ENCODE measurements at regions not wholly inside any gene's neighbourhood (a gene's known extent, or its start where the extent isn't known, plus 50 kb on each side); places are given as distances from the start of the nearest gene placed in this dataset.

GRCh38 chr10:128242641-128243040, 116.4 kb upstream of the MKI67 start:
- Histone ChIP-seq H3K4me1 (ENCODE audit: insufficient read depth) (no peaks in the 10 kb centered on the region), H3K36me3 (ENCODE audit: insufficient read depth) (no peaks in the 10 kb centered on the region), H3K4me3 (ENCODE audit: low read depth, low read length) (no peak overlapping the region), H3K27ac (ENCODE audit: low read depth) (no peak overlapping the region)
- no peak for DNase-seq (ENCODE audit: extremely low spot score)
- WGBS = 74% methylated on average over 10 of the region's 10 CpGs

GRCh38 chr10:128245026-128245425, 118.8 kb upstream of the MKI67 start:
- H3K27ac ChIP-seq (ENCODE audit: low read depth) = no peak overlapping the region
- H3K36me3 ChIP-seq (ENCODE audit: insufficient read depth) = no peaks in the 10 kb centered on the region
- no peak overlapping the region for H3K4me3 ChIP-seq (ENCODE audit: low read depth, low read length)
- no peaks in the 10 kb centered on the region for H3K4me1 ChIP-seq (ENCODE audit: insufficient read depth)
- 82% methylated on average over 5 of the region's 5 CpGs for WGBS
- DNase-seq (ENCODE audit: extremely low spot score) = no peak

- H3K4me3 ChIP-seq (ENCODE audit: low read depth, low read length) = no peak overlapping the region
- H3K36me3 ChIP-seq (ENCODE audit: insufficient read depth) = no peaks in the 10 kb centered on the region
- H3K4me1 ChIP-seq (ENCODE audit: insufficient read depth) = no peaks in the 10 kb centered on the region
- 95% methylated on average over 8 of the region's 8 CpGs for WGBS
- DNase-seq (ENCODE audit: extremely low spot score) = no peak
- no peak overlapping the region for H3K27ac ChIP-seq (ENCODE audit: low read depth)
These were observed 121.4 kb upstream of the MKI67 start for GRCh38 chr10:128247576-128247975.

- 65% methylated on average over 2 of the region's 2 CpGs for WGBS
These were observed 128.3 kb upstream of the MKI67 start for GRCh38 chr10:128254476-128254875.

GRCh38 chr10:128257428-128257827, 131.2 kb upstream of the MKI67 start:
- no peak overlapping the region for H3K4me3 ChIP-seq (ENCODE audit: low read depth, low read length)
- no peaks in the 10 kb centered on the region for H3K36me3 ChIP-seq (ENCODE audit: insufficient read depth)
- no peaks in the 10 kb centered on the region for H3K4me1 ChIP-seq (ENCODE audit: insufficient read depth)
- DNase-seq (ENCODE audit: extremely low spot score) = no peak
- no peak overlapping the region for H3K27ac ChIP-seq (ENCODE audit: low read depth)
- WGBS = 94% methylated on average over 2 of the region's 2 CpGs

More at GRCh38 chr10:128254476-128254875, 128.3 kb upstream of the MKI67 start:
- Histone ChIP-seq H3K4me1 (ENCODE audit: insufficient read depth) (no peaks in the 10 kb centered on the region), H3K4me3 (ENCODE audit: low read depth, low read length) (no peak overlapping the region), H3K27ac (ENCODE audit: low read depth) (no peak overlapping the region), H3K36me3 (ENCODE audit: insufficient read depth) (no peaks in the 10 kb centered on the region)
- DNase-seq (ENCODE audit: extremely low spot score) = no peak

GRCh38 chr10:128258421-128258976, 132.3 kb upstream of the MKI67 start:
- H3K4me1 ChIP-seq (ENCODE audit: insufficient read depth) = no peaks in the 10 kb centered on the region
- H3K36me3 ChIP-seq (ENCODE audit: insufficient read depth) = no peaks in the 10 kb centered on the region
- DNase-seq (ENCODE audit: extremely low spot score) = no peak
- WGBS = 60% methylated on average over 3 of the region's 3 CpGs
- H3K4me3 ChIP-seq (ENCODE audit: low read depth, low read length) = no peak overlapping the region
- H3K27ac ChIP-seq (ENCODE audit: low read depth) = no peak overlapping the region

- H3K4me1 ChIP-seq (ENCODE audit: insufficient read depth) = no peaks in the 10 kb centered on the region
- 31% methylated on average over 13 of the region's 13 CpGs for WGBS
- no peak overlapping the region for H3K4me3 ChIP-seq (ENCODE audit: low read depth, low read length)
- H3K36me3 ChIP-seq (ENCODE audit: insufficient read depth) = no peaks in the 10 kb centered on the region
- no peak overlapping the region for H3K27ac ChIP-seq (ENCODE audit: low read depth)
- DNase-seq (ENCODE audit: extremely low spot score) = peak; percentile 28
These were observed 137.9 kb upstream of the MKI67 start for GRCh38 chr10:128263891-128264688.

GRCh38 chr10:128265596-128265995, 139.4 kb upstream of the MKI67 start:
- Histone ChIP-seq H3K4me1 (ENCODE audit: insufficient read depth) (no peaks in the 10 kb centered on the region), H3K4me3 (ENCODE audit: low read depth, low read length) (no peak overlapping the region), H3K27ac (ENCODE audit: low read depth) (no peak overlapping the region), H3K36me3 (ENCODE audit: insufficient read depth) (no peaks in the 10 kb centered on the region)
- 17% methylated on average over 32 of the region's 32 CpGs for WGBS
- no peak for DNase-seq (ENCODE audit: extremely low spot score)

- DNase-seq (ENCODE audit: extremely low spot score) = no peak
- Histone ChIP-seq H3K4me1 (ENCODE audit: insufficient read depth) (no peaks in the 10 kb centered on the region), H3K36me3 (ENCODE audit: insufficient read depth) (no peaks in the 10 kb centered on the region), H3K27ac (ENCODE audit: low read depth) (no peak overlapping the region), H3K4me3 (ENCODE audit: low read depth, low read length) (no peak overlapping the region)
- WGBS = 46% methylated on average over 5 of the region's 5 CpGs
These were observed 141.4 kb upstream of the MKI67 start for GRCh38 chr10:128267581-128267980.

GRCh38 chr10:128268015-128268722, 141.9 kb upstream of the MKI67 start:
- Histone ChIP-seq H3K27ac (ENCODE audit: low read depth) (no peak overlapping the region), H3K4me1 (ENCODE audit: insufficient read depth) (no peaks in the 10 kb centered on the region), H3K36me3 (ENCODE audit: insufficient read depth) (no peaks in the 10 kb centered on the region), H3K4me3 (ENCODE audit: low read depth, low read length) (no peak overlapping the region)
- DNase-seq (ENCODE audit: extremely low spot score) = peak; percentile 68
- 34% methylated on average over 25 of the region's 25 CpGs for WGBS

- Histone ChIP-seq H3K27ac (ENCODE audit: low read depth) (no peak overlapping the region), H3K4me3 (ENCODE audit: low read depth, low read length) (no peak overlapping the region), H3K36me3 (ENCODE audit: insufficient read depth) (no peaks in the 10 kb centered on the region), H3K4me1 (ENCODE audit: insufficient read depth) (no peaks in the 10 kb centered on the region)
- no peak for DNase-seq (ENCODE audit: extremely low spot score)
- WGBS = 27% methylated on average over 10 of the region's 10 CpGs
These were observed 148.7 kb upstream of the MKI67 start for GRCh38 chr10:128274938-128275337.

- Histone ChIP-seq H3K4me3 (ENCODE audit: low read depth, low read length) (no peak overlapping the region), H3K36me3 (ENCODE audit: insufficient read depth) (no peaks in the 10 kb centered on the region), H3K27ac (ENCODE audit: low read depth) (no peak overlapping the region), H3K4me1 (ENCODE audit: insufficient read depth) (no peaks in the 10 kb centered on the region)
- DNase-seq (ENCODE audit: extremely low spot score) = no peak
- WGBS = 65% methylated on average over 19 of the region's 19 CpGs
These were observed 149.4 kb upstream of the MKI67 start for GRCh38 chr10:128275388-128276177.

GRCh38 chr10:128277267-128277840, 151.1 kb upstream of the MKI67 start:
- no peaks in the 10 kb centered on the region for H3K36me3 ChIP-seq (ENCODE audit: insufficient read depth)
- H3K4me3 ChIP-seq (ENCODE audit: low read depth, low read length) = no peak overlapping the region
- no peak for DNase-seq (ENCODE audit: extremely low spot score)
- no peaks in the 10 kb centered on the region for H3K4me1 ChIP-seq (ENCODE audit: insufficient read depth)
- H3K27ac ChIP-seq (ENCODE audit: low read depth) = no peak overlapping the region
- 59% methylated on average over 8 of the region's 8 CpGs for WGBS
